HUDEP-2 (cell line): ENCODE measurements at regions not wholly inside any gene's neighbourhood (a gene's known extent, or its start where the extent isn't known, plus 50 kb on each side); places are given as distances from the start of the nearest gene placed in this dataset.

ENCODE experiments used
- DNase-seq, 76 experiments: peaks; one replicate each; lab custom pipeline; 2025; ENCODE audit not compliant: unreplicated experiment in 76 of 76; lab: John Stamatoyannopoulos, UW

DNA sequence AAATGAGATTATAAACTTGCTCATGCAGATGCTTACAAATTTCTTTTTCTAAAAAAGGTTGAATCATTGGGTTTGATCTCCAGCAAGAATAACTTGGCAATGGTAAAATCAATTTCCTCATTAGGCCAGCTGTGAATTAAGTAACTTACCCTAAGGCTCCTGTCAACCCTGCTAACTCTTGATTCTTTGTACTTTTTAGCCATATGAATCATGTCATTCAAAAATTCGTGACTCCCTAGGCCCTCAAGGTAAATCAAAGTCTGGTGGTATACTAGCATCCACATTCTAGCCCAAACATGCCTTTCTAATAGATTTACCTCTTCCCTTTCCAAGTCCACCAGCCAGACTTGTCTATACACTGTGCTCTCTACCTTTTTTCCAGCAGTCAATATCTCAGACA, 420.8 kb upstream of the BRINP1 start:
- no peak for DNase-seq

GRCh38 chr9:119788921-119789320, 419.7 kb upstream of the BRINP1 start:
- no peak for DNase-seq

- DNase-seq, result no peak
These were observed 412.7 kb upstream of the BRINP1 start for GRCh38 chr9:119781886-119782285.

DNA sequence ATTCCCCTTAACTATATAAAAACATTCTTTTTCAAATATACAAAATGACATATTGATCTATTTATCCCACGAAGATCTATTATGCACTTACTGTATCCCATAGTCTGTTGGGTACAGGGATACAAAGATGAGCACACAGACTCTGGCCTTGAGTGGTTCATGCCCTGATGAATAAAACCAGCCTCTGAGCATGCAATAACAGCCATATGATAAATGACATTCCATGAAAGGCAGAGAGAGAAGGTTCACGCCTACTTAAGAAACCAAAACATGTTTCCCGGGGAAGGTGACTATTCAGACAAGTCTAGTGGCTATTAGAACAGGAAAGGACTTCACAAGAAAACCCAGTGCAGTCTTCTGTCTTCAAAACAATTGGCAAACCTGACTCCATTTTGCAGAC, 406.2 kb upstream of the BRINP1 start:
- DNase-seq, result no peak

DNA sequence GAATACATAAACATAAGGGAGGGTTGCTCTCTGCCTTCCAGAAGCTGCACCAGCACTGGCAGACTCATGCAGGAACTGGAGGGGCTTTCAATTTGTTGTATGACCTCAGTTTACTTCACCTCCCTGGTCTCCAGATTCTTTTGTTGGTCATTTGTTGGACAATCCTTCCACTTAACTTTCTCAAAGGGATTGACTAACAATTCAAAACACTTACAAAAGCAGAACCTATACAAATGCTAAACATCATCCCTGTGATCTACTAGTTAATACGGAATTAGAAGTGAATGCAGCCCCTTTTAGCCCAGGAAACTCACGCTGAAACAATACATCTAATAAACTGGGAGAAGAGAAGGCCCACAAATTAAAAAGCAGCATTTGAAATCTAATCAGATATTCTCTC, 404.6 kb upstream of the BRINP1 start:
- no peak for DNase-seq

DNA sequence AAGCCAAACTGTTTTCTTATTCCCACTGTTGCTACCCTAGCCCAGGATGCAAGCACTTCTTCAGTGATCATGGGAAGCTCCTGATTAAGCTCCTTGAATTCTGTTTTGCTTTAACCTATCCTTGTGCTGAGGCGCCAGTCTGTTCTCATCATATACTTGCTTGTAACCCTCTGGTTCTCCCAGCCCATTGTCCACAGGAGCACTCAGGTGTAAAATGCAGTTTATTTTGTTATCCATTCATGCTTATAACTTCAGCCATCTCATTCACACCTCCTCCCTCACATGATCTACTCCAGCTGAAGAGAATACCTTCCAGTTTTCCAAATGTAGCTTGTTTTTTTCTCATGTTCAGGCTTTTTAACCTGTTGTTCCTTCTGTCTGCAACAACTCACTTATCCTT, 402.1 kb upstream of the BRINP1 start:
- no peak for DNase-seq

- no peak for DNase-seq
These were observed 399.0 kb upstream of the BRINP1 start for GRCh38 chr9:119768266-119768665.

GRCh38 chr9:119765632-119766175, 396.5 kb upstream of the BRINP1 start:
- no peak for DNase-seq

- no peak for DNase-seq
These were observed 394.0 kb upstream of the BRINP1 start for GRCh38 chr9:119763260-119763659.

GRCh38 chr9:119761812-119762211, 392.6 kb upstream of the BRINP1 start:
- DNase-seq, result no peak

DNA sequence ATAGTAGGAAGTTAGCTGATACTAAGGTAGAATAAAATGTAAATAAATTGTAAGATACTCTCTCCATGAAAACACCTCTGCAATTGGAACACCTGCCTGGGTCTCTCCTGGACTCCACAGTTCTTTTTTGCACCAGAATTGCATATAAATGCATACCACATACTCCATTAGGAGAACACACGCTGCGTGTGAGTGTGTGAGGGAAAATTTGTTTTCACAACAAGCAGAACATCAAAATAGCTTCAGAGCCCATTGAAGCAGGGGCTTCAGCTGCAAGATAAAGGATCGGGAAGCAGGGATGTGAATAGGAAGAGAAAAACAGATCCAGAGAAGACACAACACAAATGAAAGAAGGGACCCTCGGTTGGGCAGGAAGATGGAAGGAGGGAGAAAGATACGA, 389.8 kb upstream of the BRINP1 start:
- no peak for DNase-seq

- no peak for DNase-seq
These were observed 389.0 kb upstream of the BRINP1 start for GRCh38 chr9:119758241-119758640.

DNA sequence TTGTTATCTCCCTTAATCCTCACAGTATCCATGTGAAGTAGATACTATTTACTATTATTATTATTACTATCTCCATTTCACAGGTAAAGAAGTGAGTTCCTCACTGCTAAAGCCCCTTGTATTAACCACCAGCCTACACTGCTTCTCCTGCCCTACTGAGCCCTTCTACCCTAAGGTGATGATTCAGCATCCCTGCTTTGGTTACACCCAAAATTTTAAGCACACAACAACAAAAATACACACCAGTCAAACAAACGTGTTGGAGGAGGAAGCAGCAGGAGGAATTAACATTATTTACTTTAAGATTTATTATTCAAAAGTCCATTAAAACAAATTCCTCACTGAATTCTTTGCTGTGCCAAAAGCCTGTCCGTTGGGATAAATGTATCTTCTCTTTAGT, 370.2 kb upstream of the BRINP1 start:
- no peak for DNase-seq

DNA sequence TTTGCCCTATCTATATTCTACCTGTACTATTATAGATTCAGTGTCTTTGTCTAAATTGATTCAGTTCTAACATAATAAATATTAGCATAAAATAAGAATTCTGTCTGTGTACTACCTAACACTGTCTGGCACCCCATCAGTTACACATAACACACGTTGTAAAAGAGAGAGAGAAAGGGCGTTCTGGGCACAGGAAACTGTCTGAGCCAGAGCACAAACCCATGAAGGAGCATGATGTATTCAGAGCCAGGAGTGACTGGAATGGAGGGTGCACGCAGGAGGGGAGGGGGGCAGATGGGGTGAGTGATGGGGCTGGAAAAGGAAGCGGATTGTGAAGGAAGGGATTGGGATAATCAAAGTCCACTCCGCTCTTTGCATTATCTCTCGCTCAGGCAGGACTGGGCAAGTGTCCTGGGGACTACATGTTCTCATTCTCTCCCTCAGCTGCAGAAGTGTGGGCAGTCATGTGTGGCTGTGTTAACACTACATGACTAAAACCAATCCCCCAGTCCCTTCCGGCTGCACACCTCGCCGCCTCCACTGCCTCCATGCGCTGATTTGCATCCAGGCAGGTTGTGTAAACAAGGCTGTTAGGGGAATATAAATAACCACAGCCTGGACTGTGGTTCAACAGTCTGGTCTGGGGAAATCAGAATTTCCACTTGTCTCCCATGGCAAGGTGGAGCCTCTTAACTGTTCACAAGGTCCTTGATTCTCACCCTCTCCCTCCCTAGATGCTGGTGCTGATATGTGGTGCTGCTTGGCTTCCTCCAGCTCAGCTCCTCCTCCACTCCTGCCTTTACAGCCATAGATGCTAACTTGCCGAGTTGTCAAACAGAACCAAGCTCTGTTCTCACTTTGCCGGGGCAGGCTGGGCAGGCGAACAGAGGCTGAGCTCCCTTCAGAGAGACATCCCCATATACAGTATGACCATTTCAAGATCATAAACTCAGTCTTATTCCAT, 367.5 kb upstream of the BRINP1 start:
- no peak for DNase-seq

GRCh38 chr9:119727988-119728387, 358.8 kb upstream of the BRINP1 start:
- DNase-seq, result no peak

GRCh38 chr9:119726035-119726434, 356.8 kb upstream of the BRINP1 start:
- no peak for DNase-seq

DNA sequence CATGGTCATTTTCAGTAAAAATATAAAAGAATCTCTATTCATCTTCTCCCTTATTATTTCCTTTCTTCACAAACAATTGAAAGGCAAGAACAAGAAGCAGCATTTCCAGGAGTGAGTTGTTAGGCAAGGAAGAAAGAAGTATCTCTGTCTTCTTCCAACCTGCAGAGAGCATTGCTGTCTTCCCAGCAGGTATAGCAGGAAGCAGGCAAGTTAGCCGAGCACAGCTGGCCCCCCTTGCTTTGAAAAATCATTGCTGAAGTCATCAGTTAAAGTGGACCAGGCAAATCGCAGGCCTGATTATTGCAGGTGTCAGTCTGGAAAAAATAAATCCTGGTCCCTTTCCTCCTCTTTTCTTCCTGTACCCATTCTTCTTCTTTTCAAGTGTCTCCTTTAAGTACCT, 353.1 kb upstream of the BRINP1 start:
- DNase-seq, result no peak

DNA sequence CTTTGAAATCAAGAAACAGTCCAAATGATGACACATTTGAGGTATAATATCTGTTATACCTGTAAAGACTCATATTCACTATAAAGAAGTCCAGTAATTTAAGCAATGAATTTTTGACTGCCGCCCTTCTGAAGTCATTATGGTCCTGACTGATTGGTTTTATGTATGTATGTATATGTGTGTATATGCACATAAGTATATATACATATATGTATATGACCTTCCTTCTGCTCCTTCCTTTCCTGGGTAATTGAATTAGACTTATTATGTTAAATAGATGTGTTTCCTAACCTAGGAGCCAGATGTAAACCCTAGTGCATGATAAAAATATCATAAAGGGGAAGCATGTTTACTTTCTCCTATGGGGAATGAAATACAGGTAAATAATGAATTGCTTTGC, 343.1 kb upstream of the BRINP1 start:
- DNase-seq, result no peak

DNA sequence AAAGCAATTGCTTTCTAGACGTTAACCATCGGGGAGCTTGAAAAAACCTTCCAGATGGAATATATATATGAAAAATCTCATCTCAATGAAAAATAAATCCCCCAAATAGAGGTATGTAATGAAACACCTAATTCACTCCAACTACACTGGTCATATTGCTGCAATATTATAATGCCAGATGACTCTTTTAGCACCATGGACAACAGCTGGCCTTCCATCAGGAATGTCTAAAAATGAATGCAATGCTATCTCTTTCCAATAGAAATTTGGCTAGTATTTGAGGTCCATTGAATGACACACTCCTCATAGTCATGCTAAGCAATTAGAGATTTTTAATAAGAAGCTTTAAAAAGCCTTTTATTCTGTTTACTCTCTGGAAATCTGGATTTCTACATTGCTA, 340.2 kb upstream of the BRINP1 start:
- no peak for DNase-seq

- DNase-seq, result no peak
These were observed 338.1 kb upstream of the BRINP1 start for GRCh38 chr9:119707228-119707845.

- no peak for DNase-seq
These were observed 332.4 kb upstream of the BRINP1 start for GRCh38 chr9:119701651-119702050.

- DNase-seq, result no peak
These were observed 329.3 kb upstream of the BRINP1 start for GRCh38 chr9:119698535-119698934.
